Left ventricle myocardium inferior (tissue), 1 donor: ENCODE measurements at regions not wholly inside any gene's neighbourhood (a gene's known extent, or its start where the extent isn't known, plus 50 kb on each side); places are given as distances from the start of the nearest gene placed in this dataset.

Experiments
- DNase-seq: peaks from one replicate; pipeline ENCODE4 v3.0.0-alpha.2; 2020
- H3K27ac ChIP-seq: fragments of 200-600 bp; replicated peaks from 2 replicates; pipeline ENCODE4 v1.8.0; 2021
- H3K27me3 ChIP-seq: fragments of 200-600 bp; 2 replicates; pipeline ENCODE4 v1.8.0; 2021; ENCODE audit warnings: low read depth
- H3K36me3 ChIP-seq: fragments of 200-600 bp; 2 replicates; pipeline ENCODE4 v1.8.0; 2021
- H3K4me1 ChIP-seq: fragments of 200-600 bp; 2 replicates; pipeline ENCODE4 v1.8.0; 2021
- H3K4me3 ChIP-seq: fragments of 200-600 bp; 2 replicates; pipeline ENCODE4 v1.8.0; 2021; ENCODE audit warnings: mild to moderate bottlenecking, moderate library complexity
- H3K9me3 ChIP-seq: fragments of 200-600 bp; replicated peaks from 2 replicates; pipeline ENCODE4 v1.8.0; 2021
- intact Hi-C: fragments of 100-400 bp; cut with micrococcal nuclease; formaldehyde crosslinking; loops from one replicate; pipeline ENCODE4 v1.11.0; 2022
- TF ChIP-seq, protein P1 (sequence below): fragments of 200-600 bp; IDR thresholded peaks from 2 replicates; pipeline ENCODE4 v1.8.0; 2021; ENCODE audit warnings: antibody characterized with exemption, mild to moderate bottlenecking, borderline replicate concordance
- donor health status: DM: no; HTN: yes; CAD: no; lungs with severe emphysema.

DNA sequence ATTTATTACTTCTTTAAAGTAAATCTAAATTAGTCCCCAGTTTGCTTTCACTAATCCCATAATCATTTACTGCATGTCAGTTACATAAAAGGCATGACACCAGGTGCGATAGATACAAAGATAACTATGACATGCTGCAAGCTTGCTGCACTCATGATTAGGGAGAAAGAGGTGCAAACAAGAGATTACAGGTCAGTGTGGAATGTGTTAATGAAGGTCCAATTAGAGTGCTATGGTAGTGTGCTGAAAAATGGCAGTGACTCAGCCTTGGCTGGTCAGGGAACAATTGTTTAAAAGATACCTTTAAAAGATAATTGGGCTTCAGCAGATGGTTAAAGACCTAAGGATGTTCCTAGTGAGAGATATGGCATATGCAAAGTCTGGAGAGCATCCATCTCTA lies 352.6 kb upstream of the TGFBR2 start:
- Histone ChIP-seq H3K4me1 (peaks cover 3% of the 10 kb centered on the region), H3K27me3 (no peaks in the 10 kb centered on the region), H3K27ac (no peak overlapping the region), H3K36me3 (no peaks in the 10 kb centered on the region), H3K4me3 (no peak overlapping the region), H3K9me3 (peaks cover 5% of the 10 kb centered on the region)
- intact Hi-C loops = no loop called here
- no peak for DNase-seq
- TF ChIP-seq, protein P1, sequence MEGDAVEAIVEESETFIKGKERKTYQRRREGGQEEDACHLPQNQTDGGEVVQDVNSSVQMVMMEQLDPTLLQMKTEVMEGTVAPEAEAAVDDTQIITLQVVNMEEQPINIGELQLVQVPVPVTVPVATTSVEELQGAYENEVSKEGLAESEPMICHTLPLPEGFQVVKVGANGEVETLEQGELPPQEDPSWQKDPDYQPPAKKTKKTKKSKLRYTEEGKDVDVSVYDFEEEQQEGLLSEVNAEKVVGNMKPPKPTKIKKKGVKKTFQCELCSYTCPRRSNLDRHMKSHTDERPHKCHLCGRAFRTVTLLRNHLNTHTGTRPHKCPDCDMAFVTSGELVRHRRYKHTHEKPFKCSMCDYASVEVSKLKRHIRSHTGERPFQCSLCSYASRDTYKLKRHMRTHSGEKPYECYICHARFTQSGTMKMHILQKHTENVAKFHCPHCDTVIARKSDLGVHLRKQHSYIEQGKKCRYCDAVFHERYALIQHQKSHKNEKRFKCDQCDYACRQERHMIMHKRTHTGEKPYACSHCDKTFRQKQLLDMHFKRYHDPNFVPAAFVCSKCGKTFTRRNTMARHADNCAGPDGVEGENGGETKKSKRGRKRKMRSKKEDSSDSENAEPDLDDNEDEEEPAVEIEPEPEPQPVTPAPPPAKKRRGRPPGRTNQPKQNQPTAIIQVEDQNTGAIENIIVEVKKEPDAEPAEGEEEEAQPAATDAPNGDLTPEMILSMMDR = no peak

- TF ChIP-seq, protein P1 = no peak
- intact Hi-C loops = no loop called here
- H3K36me3 ChIP-seq = no peaks in the 10 kb centered on the region
These were observed 349.9 kb upstream of the TGFBR2 start for GRCh38 chr3:30256474-30256873.

GRCh38 chr3:30258426-30259392 lies 347.7 kb upstream of the TGFBR2 start:
- Histone ChIP-seq H3K27me3 (no peaks in the 10 kb centered on the region), H3K4me3 (no peak overlapping the region), H3K27ac (no peak overlapping the region), H3K36me3 (no peaks in the 10 kb centered on the region), H3K9me3 (peaks cover 4% of the 10 kb centered on the region), H3K4me1 (peaks cover 3% of the 10 kb centered on the region)
- DNase-seq = no peak
- intact Hi-C loops = no loop called here
- TF ChIP-seq, protein P1 = no peak

More at GRCh38 chr3:30256474-30256873, 349.9 kb upstream of the TGFBR2 start:
- no peak for DNase-seq
- H3K27ac ChIP-seq = no peak overlapping the region
- peaks cover 3% of the 10 kb centered on the region for H3K4me1 ChIP-seq
- H3K9me3 ChIP-seq = peaks cover 5% of the 10 kb centered on the region
- H3K27me3 ChIP-seq = no peaks in the 10 kb centered on the region
- no peak overlapping the region for H3K4me3 ChIP-seq

DNA sequence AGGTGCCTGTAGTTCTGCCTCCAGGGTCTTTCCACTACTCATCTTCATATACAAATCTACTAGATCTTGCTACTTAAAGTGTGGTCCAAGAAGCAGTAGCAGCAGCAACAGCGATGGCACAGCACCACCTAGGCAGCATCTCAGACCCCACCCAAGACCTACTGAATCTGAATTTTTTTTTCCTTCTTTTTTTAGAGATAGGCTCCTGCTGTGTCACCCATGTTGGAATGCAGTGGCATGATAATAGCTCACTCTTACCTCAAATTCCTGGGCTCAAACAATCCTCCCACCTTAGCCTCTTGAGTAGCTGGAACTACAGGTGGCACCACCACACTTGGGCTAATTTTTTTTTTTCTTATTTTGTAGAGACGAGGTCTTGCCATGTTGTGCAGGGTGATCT lies 346.7 kb upstream of the TGFBR2 start:
- H3K4me3 ChIP-seq = no peak overlapping the region

GRCh38 chr3:30260762-30261161 lies 345.6 kb upstream of the TGFBR2 start:
- intact Hi-C loops = no loop called here
- no peak overlapping the region for H3K27ac ChIP-seq

More for the DNA sequence above, 346.7 kb upstream of the TGFBR2 start:
- Histone ChIP-seq H3K27me3 (no peaks in the 10 kb centered on the region), H3K4me1 (peaks cover 3% of the 10 kb centered on the region), H3K27ac (no peak overlapping the region), H3K9me3 (peaks cover 3% of the 10 kb centered on the region), H3K36me3 (no peaks in the 10 kb centered on the region)
- TF ChIP-seq, protein P1 = no peak
- intact Hi-C loops = no loop called here
- no peak for DNase-seq

More at GRCh38 chr3:30260762-30261161, 345.6 kb upstream of the TGFBR2 start:
- no peaks in the 10 kb centered on the region for H3K27me3 ChIP-seq
- H3K9me3 ChIP-seq = peaks cover 10% of the 10 kb centered on the region
- H3K4me1 ChIP-seq = peaks cover 2% of the 10 kb centered on the region
- no peaks in the 10 kb centered on the region for H3K36me3 ChIP-seq
- H3K4me3 ChIP-seq = no peak overlapping the region
- TF ChIP-seq, protein P1 = no peak
- DNase-seq = no peak
